Adrenal gland (tissue), 9 donors: ENCODE measurements at regions not wholly inside any gene's neighbourhood (a gene's known extent, or its start where the extent isn't known, plus 50 kb on each side); places are given as distances from the start of the nearest gene placed in this dataset.

Experiments
- DNase-seq, 7 donors: peaks; one replicate each; pipeline ENCODE4 v3.0.0-alpha.2; 2019 to 2020
- H3K27ac ChIP-seq, 5 donors: fragments of 200-600 bp; sonication (generic) in 4 of 5; 1 replicate in 3 of 5; 2 replicates in 2 of 5; pipeline versions ENCODE4 v1.5.1 to v1.8.0; 2016 to 2020; ENCODE audit warnings: mild to moderate bottlenecking in 1 of 5
- H3K27me3 ChIP-seq: fragments of 200-600 bp; 2 replicates; pipeline ENCODE4 v1.8.0; 2021
- H3K36me3 ChIP-seq, 2 donors: fragments of 200-600 bp; replicated peaks in 1 of 2; 1 replicate in 1 of 2; 2 replicates in 1 of 2; pipeline versions ENCODE4 v1.5.1 to v1.8.0; 2018 to 2022
- H3K4me1 ChIP-seq, 2 donors: fragments of 200-600 bp; replicated peaks in 1 of 2; 1 replicate in 1 of 2; 2 replicates in 1 of 2; pipeline versions ENCODE4 v1.5.1 to v1.8.0; 2018 to 2021
- H3K4me3 ChIP-seq, 4 donors: fragments of 200-600 bp; sonication (generic) in 3 of 4; one replicate each; pipeline ENCODE4 v1.5.1; 2016 to 2018
- H3K9me3 ChIP-seq, 3 donors: fragments of 200-600 bp; sonication (generic) in 1 of 3; replicated peaks in 1 of 3; 1 replicate in 2 of 3; 2 replicates in 1 of 3; pipeline versions ENCODE4 v1.5.1 to v1.8.0; 2016 to 2021
- CTCF ChIP-seq, 6 experiments: fragments of 450-650 bp in 4 of 6; fragments of 200-600 bp in 2 of 6; sonication (generic) in 1 of 6; IDR thresholded peaks; 1 replicate in 5 of 6; 2 replicates in 1 of 6; pipeline versions ENCODE4 v1.5.1 to v1.8.0; 2016 to 2021; ENCODE audit warnings: antibody characterized with exemption in 6 of 6, mild to moderate bottlenecking in 2 of 6, moderate library complexity in 1 of 6
- POLR2A ChIP-seq, 2 donors: fragments of 450-650 bp; IDR thresholded peaks; one replicate each; pipeline ENCODE4 v1.6.1; 2017; ENCODE audit warnings: antibody characterized with exemption in 2 of 2, mild to moderate bottlenecking in 2 of 2, moderate library complexity in 1 of 2
- WGBS, 4 donors: extraction: QIAGEN DNeasy Blood & Tissue Kit in 2 of 4; methylation state at CpG; one replicate each; pipeline versions ENCODE4 v1.1.5 to v1.1.7; 2013 to 2017; 5-methylcytosine and 5-hydroxymethylcytosine counted together
- intact Hi-C, 2 donors: fragments of 100-400 bp; cut with DNase I; formaldehyde crosslinking; loops; one replicate each; pipeline versions ENCODE4 v1.14.1 to v1.15.0; 2022 to 2023
- donor health status: healthy with polysubstance abuse.
- donor health status: Bipolar disorder and iron deficiency.
- donor health status: DM: yes; HTN: yes; CAD: no.
- donor health status: DM: no; HTN: no; CAD: no.
- donor health status: DM: no; HTN: no; CAD: no.

GRCh38 chr2:211225784-211226183, 669.4 kb downstream of the CPS1 start:
- WGBS, 4 donors, result 18 to 30% (median 26%) methylated on average over 4 of the region's 4 CpGs
- intact Hi-C loops, result no loop called here
- H3K36me3 ChIP-seq, result no peaks in the 10 kb centered on the region
- no peak overlapping the region for H3K27ac ChIP-seq
- H3K27me3 ChIP-seq, result no peaks in the 10 kb centered on the region
- TF ChIP-seq POLR2A (IDR thresholded peaks at IDR 0.05), result no peak
- TF ChIP-seq CTCF (IDR thresholded peaks at IDR 0.05), result no peak
- no peak overlapping the region for H3K4me3 ChIP-seq
- H3K4me1 ChIP-seq, result no peaks in the 10 kb centered on the region
- no peak for DNase-seq
- H3K9me3 ChIP-seq, result no peaks in the 10 kb centered on the region

GRCh38 chr2:211228559-211228958, 672.2 kb downstream of the CPS1 start:
- Histone ChIP-seq H3K4me3 (no peak overlapping the region), H3K36me3 (no peaks in the 10 kb centered on the region), H3K9me3 (no peaks in the 10 kb centered on the region), H3K27ac (no peak overlapping the region), H3K4me1 (no peaks in the 10 kb centered on the region), H3K27me3 (no peaks in the 10 kb centered on the region)
- TF ChIP-seq CTCF (IDR thresholded peaks at IDR 0.05) (no peak), POLR2A (IDR thresholded peaks at IDR 0.05) (no peak)
- 72 to 89% (median 74%) methylated on average over 3 of the region's 3 CpGs for WGBS, 4 donors
- DNase-seq, result no peak
- intact Hi-C loops, result no loop called here

- no peaks in the 10 kb centered on the region for H3K27me3 ChIP-seq
- TF ChIP-seq POLR2A (IDR thresholded peaks at IDR 0.05) (no peak), CTCF (IDR thresholded peaks at IDR 0.05) (no peak)
- H3K27ac ChIP-seq, result no peak overlapping the region
- no peaks in the 10 kb centered on the region for H3K4me1 ChIP-seq
- intact Hi-C loops, result no loop called here
- H3K4me3 ChIP-seq, result no peak overlapping the region
- no peaks in the 10 kb centered on the region for H3K9me3 ChIP-seq
- H3K36me3 ChIP-seq, result no peaks in the 10 kb centered on the region
- 64 to 73% (median 67%) methylated on average over 4 of the region's 4 CpGs for WGBS, 4 donors
- no peak for DNase-seq
These were observed 681.3 kb downstream of the CPS1 start for GRCh38 chr2:211237586-211238275.

GRCh38 chr2:211241891-211242290, 685.5 kb downstream of the CPS1 start:
- Histone ChIP-seq H3K36me3 (no peaks in the 10 kb centered on the region), H3K4me1 (no peaks in the 10 kb centered on the region), H3K9me3 (no peaks in the 10 kb centered on the region), H3K4me3 (no peak overlapping the region), H3K27ac (no peak overlapping the region), H3K27me3 (no peaks in the 10 kb centered on the region)
- TF ChIP-seq POLR2A (IDR thresholded peaks at IDR 0.05) (no peak), CTCF (IDR thresholded peaks at IDR 0.05) (no peak)
- DNase-seq, result no peak
- intact Hi-C loops, result no loop called here
- 79 to 87% (median 83%) methylated on average over 3 of the region's 3 CpGs for WGBS, 4 donors
